HEK293T (cell line): ENCODE measurements at regions not wholly inside any gene's neighbourhood (a gene's known extent, or its start where the extent isn't known, plus 50 kb on each side); places are given as distances from the start of the nearest gene placed in this dataset.

Source experiments
- CTCF ChIA-PET: fragments of 350-600 bp; formaldehyde crosslinking; extraction: SDS; loops from one replicate; lab custom pipeline; 2021; ENCODE audit warnings: antibody characterized with exemption, inconsistent platforms; lab: Yijun Ruan, JAX
- POLR2A ChIA-PET: fragments of 350-600 bp; formaldehyde crosslinking; extraction: SDS; loops from one replicate; lab custom pipeline; 2020; ENCODE audit warnings: antibody characterized with exemption, inconsistent platforms; lab: Yijun Ruan, JAX
- DNase-seq: peaks from one replicate; pipeline ENCODE4 v3.0.0; 2012; ENCODE audit warnings: mixed read lengths; ENCODE audit errors: extremely low spot score
- ARNT ChIP-seq: fragments of 450-650 bp; IDR thresholded peaks from 2 replicates; pipeline ENCODE4 v1.6.1; 2017; ENCODE audit warnings: mild to moderate bottlenecking
- BHLHE40 ChIP-seq: fragments of 450-650 bp; IDR thresholded peaks from 2 replicates; pipeline ENCODE4 v1.6.1; 2016; ENCODE audit warnings: mild to moderate bottlenecking, moderate library complexity, borderline replicate concordance
- CTBP1 ChIP-seq: fragments of 450-650 bp; IDR thresholded peaks from 2 replicates; pipeline ENCODE4 v1.6.1; 2016; ENCODE audit warnings: borderline replicate concordance
- ELF4 ChIP-seq: fragments of 450-650 bp; IDR thresholded peaks from 2 replicates; pipeline ENCODE4 v1.6.1; 2017; ENCODE audit warnings: antibody characterized with exemption
- FOXA1 ChIP-seq: fragments of 450-650 bp; IDR thresholded peaks from 2 replicates; pipeline ENCODE4 v1.6.1; 2016; ENCODE audit warnings: mild to moderate bottlenecking
- FOXK2 ChIP-seq: fragments of 450-650 bp; IDR thresholded peaks from 2 replicates; pipeline ENCODE4 v1.6.1; 2016; ENCODE audit warnings: mild to moderate bottlenecking
- FOXM1 ChIP-seq: fragments of 450-650 bp; IDR thresholded peaks from 2 replicates; pipeline ENCODE4 v1.6.1; 2017; ENCODE audit warnings: mild to moderate bottlenecking, borderline replicate concordance
- HDGF ChIP-seq: fragments of 450-650 bp; IDR thresholded peaks from 2 replicates; pipeline ENCODE4 v1.6.1; 2017; ENCODE audit warnings: antibody characterized with exemption, borderline replicate concordance
- L3MBTL2 ChIP-seq: fragments of 450-650 bp; conservative IDR thresholded peaks from 2 replicates; pipeline ENCODE4 v1.6.1; 2016; ENCODE audit warnings: mild to moderate bottlenecking
- LEF1 ChIP-seq: fragments of 450-650 bp; IDR thresholded peaks from 2 replicates; pipeline ENCODE4 v1.6.1; 2017; ENCODE audit warnings: mild to moderate bottlenecking, borderline replicate concordance
- NFRKB ChIP-seq: fragments of 450-650 bp; IDR thresholded peaks from 2 replicates; pipeline ENCODE4 v1.6.1; 2016; ENCODE audit warnings: mild to moderate bottlenecking, moderate library complexity
- SP1 ChIP-seq: fragments of 450-650 bp; IDR thresholded peaks from 2 replicates; pipeline ENCODE4 v1.6.1; 2017
- SUZ12 ChIP-seq: fragments of 450-650 bp; IDR thresholded peaks from 2 replicates; pipeline ENCODE4 v1.6.1; 2016; ENCODE audit warnings: mild to moderate bottlenecking
- TARDBP ChIP-seq: fragments of 450-650 bp; IDR thresholded peaks from 2 replicates; pipeline ENCODE4 v1.6.1; 2016
- ZNF384 ChIP-seq: fragments of 450-650 bp; IDR thresholded peaks from 2 replicates; pipeline ENCODE4 v1.6.1; 2016
- TF ChIP-seq, protein P1 (sequence below): fragments of 450-650 bp; IDR thresholded peaks from 2 replicates; pipeline ENCODE4 v1.6.1; 2016

DNA sequence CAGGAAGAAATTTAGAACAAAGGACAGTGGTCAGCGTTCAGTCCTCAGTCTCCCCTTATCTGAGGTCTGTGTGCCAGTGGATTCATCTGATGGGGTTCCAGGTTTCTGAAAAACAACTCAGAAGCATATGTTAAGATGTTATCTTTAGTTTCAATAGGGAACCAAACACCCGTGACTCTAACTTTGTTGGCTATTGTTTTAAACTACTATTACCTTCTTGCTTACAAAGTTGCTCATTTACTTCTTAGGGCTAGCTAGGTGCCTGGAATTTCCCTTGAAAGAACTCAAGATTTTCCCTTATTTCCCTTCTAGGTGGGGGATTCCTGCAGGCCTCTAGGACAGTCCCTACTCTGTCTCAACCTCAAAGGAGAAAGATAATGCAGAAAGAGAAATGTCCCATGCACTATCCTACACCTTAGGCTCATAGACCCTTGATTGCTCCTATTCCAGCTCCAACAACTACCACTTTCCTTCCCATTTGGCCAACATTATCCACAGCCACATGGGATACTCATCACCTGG, 192.5 kb upstream of the LYZL1 start:
- CTCF ChIA-PET, result no interaction called here
- POLR2A ChIA-PET, result no interaction called here
- TF ChIP-seq LEF1 (no peak), FOXM1 (no peak), ZNF384 (no peak), BHLHE40 (no peak), FOXK2 (no peak), L3MBTL2 (no peak), ELF4 (no peak), SP1 (no peak)
- TF ChIP-seq, protein P1, sequence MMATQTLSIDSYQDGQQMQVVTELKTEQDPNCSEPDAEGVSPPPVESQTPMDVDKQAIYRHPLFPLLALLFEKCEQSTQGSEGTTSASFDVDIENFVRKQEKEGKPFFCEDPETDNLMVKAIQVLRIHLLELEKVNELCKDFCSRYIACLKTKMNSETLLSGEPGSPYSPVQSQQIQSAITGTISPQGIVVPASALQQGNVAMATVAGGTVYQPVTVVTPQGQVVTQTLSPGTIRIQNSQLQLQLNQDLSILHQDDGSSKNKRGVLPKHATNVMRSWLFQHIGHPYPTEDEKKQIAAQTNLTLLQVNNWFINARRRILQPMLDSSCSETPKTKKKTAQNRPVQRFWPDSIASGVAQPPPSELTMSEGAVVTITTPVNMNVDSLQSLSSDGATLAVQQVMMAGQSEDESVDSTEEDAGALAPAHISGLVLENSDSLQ, result no peak
- DNase-seq, result no peak

DNA sequence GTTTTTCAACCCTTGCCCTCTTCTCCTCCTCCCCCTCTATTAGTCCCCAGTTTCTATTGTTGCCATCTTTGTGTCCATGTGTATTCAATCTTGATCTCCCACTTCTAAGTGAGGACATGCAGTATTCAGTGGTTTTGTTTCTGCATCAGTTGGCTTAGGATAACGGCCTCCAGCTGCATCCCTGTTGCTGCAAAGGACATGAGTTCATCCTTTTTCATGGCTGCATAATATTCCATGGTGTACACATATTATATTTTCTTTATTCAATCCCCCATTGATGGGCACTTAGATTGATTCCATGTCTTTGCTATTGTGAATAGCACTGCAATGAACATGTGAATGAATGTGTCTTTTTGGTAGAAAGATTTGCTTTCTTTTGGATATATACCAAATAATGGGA, 190.4 kb upstream of the LYZL1 start:
- TF ChIP-seq TARDBP, result no peak
- no peak for TF ChIP-seq CTBP1
- TF ChIP-seq FOXA1, result no peak
- no peak for TF ChIP-seq FOXK2
- TF ChIP-seq L3MBTL2, result no peak
- TF ChIP-seq SUZ12, result no peak
- no peak for TF ChIP-seq LEF1
- no peak for TF ChIP-seq ELF4
- no peak for TF ChIP-seq HDGF
- TF ChIP-seq ARNT, result no peak
- no peak for TF ChIP-seq ZNF384
- TF ChIP-seq SP1, result no peak
- POLR2A ChIA-PET, result no interaction called here
- no peak for DNase-seq
- CTCF ChIA-PET, result no interaction called here

- no peak for TF ChIP-seq ARNT
- ChIA-PET CTCF (no interaction called here), POLR2A (no interaction called here)
- no peak for DNase-seq
Measured at GRCh38 chr10:29099001-29099400, 189.9 kb upstream of the LYZL1 start.

DNA sequence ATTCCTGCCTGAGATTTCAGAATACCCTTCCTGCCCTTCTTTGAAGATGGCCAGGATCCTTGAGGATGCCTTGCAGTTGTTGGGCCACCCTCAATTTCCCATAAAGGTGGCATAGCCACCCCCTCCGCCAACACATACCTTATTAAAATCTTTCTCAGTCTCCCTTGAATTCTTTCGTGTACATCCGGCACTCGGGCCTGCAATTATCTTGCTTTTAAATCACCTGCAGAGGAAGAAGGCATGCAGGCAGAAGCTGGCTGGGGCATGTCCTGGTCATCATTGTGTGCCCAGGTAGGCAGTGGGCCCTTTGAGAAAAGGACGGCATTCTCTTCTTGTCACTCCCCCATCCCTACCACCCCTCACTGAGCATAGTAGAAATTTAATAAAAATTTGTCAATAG, 189.5 kb upstream of the LYZL1 start:
- CTCF ChIA-PET, result no interaction called here

GRCh38 chr10:29100505-29100904, 188.4 kb upstream of the LYZL1 start:
- no peak for DNase-seq
- POLR2A ChIA-PET, result no interaction called here
- TF ChIP-seq NFRKB (no peak), TARDBP (no peak), SUZ12 (no peak), FOXA1 (no peak), SP1 (no peak)
- TF ChIP-seq, protein P1, result no peak
- CTCF ChIA-PET, result interaction anchor here (0.9 kb wide), 1 partner anchor 22 kb away, joined by 4 read pairs; no protein-coding TSS in a partner anchor

More for the DNA sequence above, 189.5 kb upstream of the LYZL1 start:
- TF ChIP-seq SP1 (no peak), NFRKB (no peak), CTBP1 (no peak), FOXM1 (no peak), BHLHE40 (no peak), FOXA1 (no peak), L3MBTL2 (no peak)
- POLR2A ChIA-PET, result no interaction called here
- DNase-seq, result no peak

DNA sequence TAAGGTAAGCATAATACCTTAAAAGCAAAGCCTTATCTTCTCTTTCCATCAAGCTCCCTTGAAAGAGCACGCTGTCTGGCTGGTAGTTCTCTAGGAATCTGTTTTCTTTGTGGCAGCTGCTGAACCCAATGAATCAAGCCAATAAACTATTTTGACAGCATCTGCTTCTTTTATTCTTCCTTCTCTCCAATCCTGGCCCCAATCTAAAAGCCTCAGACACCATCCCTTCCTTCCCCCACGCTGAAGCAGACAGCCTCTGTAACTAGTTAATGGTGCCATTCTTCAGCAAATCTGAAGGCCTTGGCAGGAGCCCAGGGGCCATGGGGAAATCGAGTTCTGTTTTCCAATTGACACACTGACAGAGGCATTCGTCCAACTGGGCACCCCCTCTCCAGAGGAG, 186.6 kb upstream of the LYZL1 start:
- POLR2A ChIA-PET, result no interaction called here
- TF ChIP-seq BHLHE40 (no peak), ZNF384 (no peak)
- no peak for DNase-seq
- CTCF ChIA-PET, result interaction anchor here (0.5 to 0.7 kb wide), 2 partner anchors 111 to 645 kb away, joined by 3 to 7 read pairs; no protein-coding TSS in a partner anchor

DNA sequence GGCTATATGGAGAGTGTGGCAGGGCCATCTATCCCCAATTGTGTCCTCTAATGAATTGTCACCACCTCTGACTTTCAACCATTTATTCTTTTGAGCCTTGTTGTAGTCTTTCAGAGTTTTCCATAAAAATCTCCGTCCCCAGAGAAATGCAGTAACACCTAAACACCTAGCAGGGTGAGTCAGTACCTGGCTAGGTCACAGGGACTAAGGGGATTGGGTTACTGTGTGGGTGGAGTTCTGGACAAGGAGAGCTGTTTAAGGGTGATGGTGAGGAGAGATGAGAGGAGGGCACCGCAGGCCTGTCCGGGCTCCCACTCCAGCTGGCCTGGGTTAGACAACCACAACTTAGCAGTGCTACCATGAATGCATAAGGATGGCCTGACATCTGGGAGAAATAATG, 186.2 kb upstream of the LYZL1 start:
- CTCF ChIA-PET, result interaction anchor here (0.8 kb wide), 1 partner anchor 271 kb away, joined by 3 read pairs; no protein-coding TSS in a partner anchor
- POLR2A ChIA-PET, result no interaction called here
- TF ChIP-seq FOXM1, result no peak
- no peak for TF ChIP-seq SUZ12
- no peak for TF ChIP-seq NFRKB
- TF ChIP-seq LEF1, result no peak
- TF ChIP-seq FOXK2, result no peak
- TF ChIP-seq HDGF, result no peak
- no peak for TF ChIP-seq ZNF384
- TF ChIP-seq FOXA1, result no peak
- no peak for TF ChIP-seq CTBP1
- TF ChIP-seq ARNT, result no peak
- TF ChIP-seq, protein P1, result no peak
- no peak for TF ChIP-seq ELF4
- TF ChIP-seq BHLHE40, result no peak
- no peak for TF ChIP-seq TARDBP
- no peak for TF ChIP-seq L3MBTL2
- no peak for TF ChIP-seq SP1
- no peak for DNase-seq
